ENCODE measurements at regions not wholly inside any gene's neighbourhood (a gene's known extent, or its start where the extent isn't known, plus 50 kb on each side); places are given as distances from the start of the nearest gene placed in this dataset.
"Not testable (repeated sequence)": the region's sequence is repeated elsewhere in the genome, so short reads cannot be mapped to it uniquely, and the experiment has no call there.

GRCh38 chr12:34228046-34228445 is 205.8 kb downstream of the ALG10 start:
- DNase-seq, result not testable (repeated sequence)

GRCh38 chr12:34229033-34229432 is 206.7 kb downstream of the ALG10 start:
- not testable (repeated sequence) for DNase-seq

GRCh38 chr12:34233618-34234017 is 211.3 kb downstream of the ALG10 start:
- no peak for DNase-seq

DNA sequence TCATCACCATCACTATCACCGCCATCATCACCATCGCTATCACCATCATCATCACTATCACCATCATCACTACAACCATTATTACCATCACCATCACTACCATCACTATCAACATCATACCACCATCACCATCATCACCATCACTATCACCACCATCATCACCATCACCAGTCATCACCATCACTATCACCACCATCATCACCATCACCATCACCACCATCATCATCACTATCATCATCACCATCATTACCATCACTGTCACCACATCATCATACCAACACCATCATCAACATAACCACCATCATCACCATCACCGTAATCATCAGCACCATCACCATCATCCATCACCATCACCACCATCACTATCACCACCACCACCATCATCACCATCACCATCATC is 213.8 kb downstream of the ALG10 start:
- no peak for DNase-seq

GRCh38 chr12:34244608-34245007 is 222.3 kb downstream of the ALG10 start:
- no peak for DNase-seq

GRCh38 chr12:34249271-34249670 is 227.0 kb downstream of the ALG10 start:
- DNase-seq, result no peak

GRCh38 chr12:34251879-34252278 is 229.6 kb downstream of the ALG10 start:
- not testable (repeated sequence) for DNase-seq

DNA sequence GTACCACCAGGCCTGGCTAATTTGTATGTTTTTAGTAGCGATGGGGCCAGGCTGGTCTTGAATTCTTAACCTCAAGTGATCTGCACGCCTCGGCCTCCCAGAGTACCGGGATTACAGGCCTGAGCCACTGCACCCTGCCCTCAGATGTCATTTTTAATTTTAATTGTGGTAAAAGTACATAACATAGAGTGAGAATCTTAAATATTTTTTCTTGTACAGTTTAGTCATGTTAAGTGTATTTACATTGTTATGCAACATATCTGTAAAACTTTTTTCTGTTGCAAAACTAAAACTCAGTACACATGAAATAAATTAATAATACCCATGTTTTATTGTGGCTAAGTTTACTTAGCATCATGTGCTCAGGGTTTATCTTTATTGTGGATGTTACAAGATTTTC is 231.4 kb downstream of the ALG10 start:
- DNase-seq, result no peak

- DNase-seq, result no peak
Observed at GRCh38 chr12:34257093-34257492, 234.8 kb downstream of the ALG10 start.

GRCh38 chr12:34262140-34262539 is 239.8 kb downstream of the ALG10 start:
- not testable (repeated sequence) for DNase-seq

DNA sequence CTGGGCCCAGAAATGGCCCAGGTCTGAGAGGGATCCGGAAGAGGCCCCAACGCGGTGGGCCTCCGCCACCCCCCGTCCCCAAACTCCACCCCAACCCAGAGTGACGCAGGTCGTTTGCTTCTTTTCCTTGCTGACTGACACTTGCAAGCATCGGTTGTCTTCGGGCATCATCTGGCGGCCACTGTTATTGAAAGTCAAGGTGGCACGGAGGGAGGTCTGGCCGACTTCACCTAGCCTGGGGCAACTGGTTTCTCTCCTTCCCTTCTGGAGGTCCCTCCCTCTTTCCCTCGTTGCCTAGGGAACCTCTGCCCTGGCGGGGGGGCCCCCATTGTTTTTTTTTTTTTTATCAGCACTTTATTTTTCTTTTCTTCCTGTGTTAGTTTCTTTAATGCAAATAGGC is 241.8 kb downstream of the ALG10 start:
- DNase-seq, result no peak

DNA sequence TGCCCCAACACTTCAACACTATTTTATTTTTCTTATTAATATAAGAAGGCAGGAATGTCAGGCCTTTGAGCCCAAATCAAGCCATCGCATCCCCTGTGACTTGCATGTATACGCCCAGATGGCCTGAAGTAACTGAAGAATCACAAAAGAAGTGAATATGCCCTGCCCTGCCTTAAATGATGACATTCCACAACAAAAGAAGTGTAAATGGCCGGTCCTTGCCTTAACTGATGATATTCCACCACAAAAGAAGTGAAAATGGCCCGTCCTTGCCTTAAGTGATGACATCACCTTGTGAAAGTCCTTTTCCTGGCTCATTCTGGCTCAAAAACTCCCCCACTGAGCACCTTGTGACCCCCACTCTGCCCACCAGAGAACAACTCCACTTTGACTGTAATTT is 251.4 kb downstream of the ALG10 start:
- not testable (repeated sequence) for DNase-seq

DNA sequence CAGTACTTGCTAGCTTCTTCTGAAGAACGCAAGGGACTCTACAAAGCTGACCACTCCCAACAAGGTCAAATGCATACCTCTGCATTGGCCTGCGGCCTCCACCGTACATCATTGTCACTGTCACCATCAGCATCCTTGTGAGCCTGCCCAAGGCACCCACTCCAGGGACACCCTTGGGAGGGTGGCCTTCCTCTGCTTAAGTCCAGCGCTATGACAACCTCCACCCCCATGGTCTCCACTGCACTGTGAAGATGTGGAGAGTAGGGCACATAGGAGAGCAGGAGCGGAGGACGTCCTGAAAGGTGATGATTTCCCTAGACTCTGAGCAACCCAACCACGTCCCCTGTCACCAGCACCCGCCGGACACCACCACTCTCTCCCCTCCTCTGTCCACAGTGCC is 252.8 kb downstream of the ALG10 start:
- DNase-seq, result no peak

DNA sequence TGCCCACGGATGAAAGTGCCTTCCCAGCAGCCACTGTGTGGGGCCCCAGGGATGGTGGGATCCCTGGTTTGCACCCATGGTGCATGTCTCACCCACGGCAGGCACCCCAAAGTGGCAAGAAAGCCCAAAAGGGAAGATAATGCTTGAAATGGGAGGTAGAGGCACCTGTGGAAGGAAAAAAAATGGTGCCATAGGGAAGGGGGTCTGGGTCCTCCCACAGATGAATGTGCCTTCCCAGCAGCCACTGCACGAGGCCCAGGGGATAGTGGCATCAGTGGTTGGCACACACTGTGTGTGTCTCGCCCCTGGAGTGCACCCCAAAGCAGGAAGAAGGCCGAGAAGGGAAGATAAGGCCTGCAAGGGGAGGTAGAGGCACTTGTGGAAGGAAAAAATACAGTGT is 264.2 kb downstream of the ALG10 start:
- DNase-seq, result no peak

DNA sequence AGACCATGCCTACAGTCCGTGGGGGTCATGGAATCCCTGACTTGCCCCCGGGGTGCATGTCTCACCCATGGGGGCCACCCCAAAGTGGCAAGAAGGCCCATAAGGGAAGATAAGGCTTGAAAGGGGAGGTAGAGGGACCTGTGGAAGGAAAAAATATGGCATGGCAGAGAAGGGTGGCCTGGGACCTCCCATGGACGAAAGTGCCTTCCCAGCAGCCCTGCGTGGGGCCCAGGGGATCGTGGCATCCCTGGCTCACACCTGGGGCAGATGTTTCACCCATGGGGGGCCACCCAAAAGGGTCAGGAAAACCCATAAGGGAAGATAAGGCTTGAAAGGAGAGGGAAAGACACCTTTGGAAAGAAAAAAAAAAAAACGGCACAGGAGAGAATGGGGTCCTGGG is 264.6 kb downstream of the ALG10 start:
- no peak for DNase-seq

DNA sequence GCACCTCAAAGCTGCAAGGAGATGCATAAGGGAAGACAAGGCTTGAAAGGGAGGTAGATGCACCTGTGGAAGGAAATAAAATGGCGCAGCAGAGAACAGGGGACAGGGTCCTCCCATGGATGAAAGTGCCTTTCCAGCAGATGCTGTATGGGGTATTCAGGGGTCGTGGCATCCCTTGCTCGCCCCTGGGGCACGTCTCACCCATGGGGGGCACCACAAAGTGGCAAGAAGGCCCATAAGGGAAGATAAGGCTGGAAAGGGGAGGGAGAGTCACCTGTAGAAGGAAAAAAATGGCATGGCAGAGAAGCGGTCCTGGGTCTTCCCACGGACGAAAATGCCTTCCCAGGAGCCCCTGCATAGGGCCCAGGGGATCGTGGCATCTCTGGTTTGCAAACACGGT is 265.1 kb downstream of the ALG10 start:
- no peak for DNase-seq

DNA sequence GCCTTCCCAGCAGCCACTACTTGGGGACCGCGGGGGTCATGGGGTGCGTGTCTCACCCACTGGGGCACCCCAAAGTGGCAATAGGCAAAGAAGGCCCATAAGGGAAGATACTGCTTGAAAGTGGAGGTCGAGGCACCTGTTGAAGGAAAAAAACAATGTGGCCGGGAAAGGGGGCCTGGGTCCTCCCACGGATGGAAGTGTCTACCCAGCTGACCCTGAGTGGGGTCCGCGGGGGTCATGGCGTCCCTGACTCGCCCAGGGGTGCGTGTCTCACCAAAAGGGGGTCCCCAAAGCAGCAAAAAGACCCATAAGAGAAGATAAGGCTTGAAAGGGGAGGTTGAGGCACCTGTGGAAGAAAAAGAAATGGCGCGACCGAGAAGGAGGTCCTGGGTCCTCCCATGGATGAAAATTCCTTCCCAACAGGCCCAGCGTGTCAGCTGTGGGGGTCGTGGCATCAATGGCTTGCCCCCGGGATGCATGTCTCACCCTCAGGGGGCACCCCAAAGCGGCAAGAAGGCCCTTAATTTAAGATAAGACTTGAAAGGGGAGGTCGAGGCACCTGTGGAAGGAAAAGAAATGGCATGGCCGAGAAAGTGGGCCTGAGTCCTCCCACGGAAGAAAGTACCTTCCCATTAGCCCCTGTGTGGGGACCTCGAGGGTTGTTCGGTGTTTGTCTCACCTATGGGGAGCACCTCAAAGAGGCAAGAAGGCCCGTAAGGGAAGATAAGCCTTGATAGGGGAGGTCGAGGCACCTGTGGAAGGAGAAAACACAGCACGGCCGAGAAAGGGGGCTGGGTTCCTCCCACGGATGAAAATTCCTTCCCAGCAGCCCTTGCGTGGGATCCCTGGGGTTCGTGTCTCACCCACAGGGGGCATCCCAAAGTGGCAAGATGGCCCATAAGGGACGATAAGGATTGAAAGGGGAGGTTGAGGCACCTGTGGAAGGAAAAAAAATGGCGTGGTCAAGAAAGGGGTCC is 266.0 kb downstream of the ALG10 start:
- DNase-seq, result no peak

DNA sequence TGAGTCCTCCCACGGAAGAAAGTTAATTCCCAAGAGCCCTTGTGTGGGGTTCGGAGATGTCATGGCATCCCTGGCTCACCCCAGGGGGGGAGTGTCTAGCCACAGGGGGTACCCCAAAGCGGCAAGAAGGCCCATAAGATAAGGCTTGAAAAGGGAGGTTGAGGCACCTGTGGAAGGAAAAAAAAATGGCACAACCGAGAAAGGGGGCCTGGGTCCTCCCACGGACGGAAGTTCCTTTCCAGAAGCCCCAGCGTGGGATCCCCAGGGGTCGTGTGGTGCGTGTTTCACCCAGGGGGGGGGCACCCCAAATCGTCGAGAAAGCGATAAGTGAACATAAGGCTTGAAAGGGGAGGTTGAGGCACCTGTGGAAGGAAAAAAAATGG is 266.7 kb downstream of the ALG10 start:
- DNase-seq, result no peak

GRCh38 chr12:34289431-34290380 is 267.4 kb downstream of the ALG10 start:
- no peak for DNase-seq

GRCh38 chr12:34290381-34290995 is 268.2 kb downstream of the ALG10 start:
- no peak for DNase-seq

GRCh38 chr12:34291001-34291400 is 268.7 kb downstream of the ALG10 start:
- DNase-seq, result no peak

DNA sequence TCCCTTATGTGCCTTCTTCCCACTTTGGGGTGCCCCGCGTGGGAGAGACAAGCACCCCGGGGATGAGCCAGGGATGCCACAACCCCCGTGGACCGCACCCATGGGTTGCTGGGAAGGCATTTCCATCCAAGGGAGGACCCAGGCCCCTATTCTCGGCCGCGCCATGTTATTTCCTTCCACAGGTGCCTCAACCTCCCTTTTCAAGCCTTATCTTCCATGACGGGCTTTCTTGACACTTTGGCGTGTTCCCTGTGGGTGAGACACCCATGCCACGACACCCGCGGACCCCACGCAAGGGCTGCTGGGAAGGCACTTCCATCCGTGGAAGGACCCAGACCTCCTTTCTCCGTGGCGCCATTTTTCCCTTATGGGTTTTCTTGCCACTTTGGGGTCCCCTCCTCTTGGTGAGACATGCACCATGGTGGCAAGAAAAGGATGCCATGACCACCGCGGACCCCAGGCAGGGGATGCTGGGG is 269.2 kb downstream of the ALG10 start:
- no peak for DNase-seq

All from NCI-H446 (cell line).